T-helper 1 cell treated with Interleukin-12 subunit alpha and Interleukin-12 subunit beta and Interleukin-4 antibody, amounts not matched to agents 30 μg/mL and 1 μg/mL, for 36 hours (primary cell): ENCODE measurements at regions not wholly inside any gene's neighbourhood (a gene's known extent, or its start where the extent isn't known, plus 50 kb on each side); places are given as distances from the start of the nearest gene placed in this dataset.
"Not testable (repeated sequence)": the region's sequence is repeated elsewhere in the genome, so short reads cannot be mapped to it uniquely, and the experiment has no call there.

ENCODE experiments used
- H3K27ac Mint-ChIP-seq: one replicate; pipeline ENCODE4 v1.8.0; 2021; ENCODE audit warnings: mild to moderate bottlenecking, mixed read lengths
- H3K27me3 Mint-ChIP-seq: one replicate; pipeline ENCODE4 v1.8.0; 2021; ENCODE audit warnings: low read depth, mixed read lengths
- H3K36me3 Mint-ChIP-seq: one replicate; pipeline ENCODE4 v1.8.0; 2021; ENCODE audit warnings: low read depth, mixed read lengths
- H3K4me1 Mint-ChIP-seq: one replicate; pipeline ENCODE4 v1.8.0; 2021; ENCODE audit warnings: low read depth, mixed read lengths
- H3K4me3 Mint-ChIP-seq: one replicate; pipeline ENCODE4 v1.8.0; 2021; ENCODE audit warnings: mild to moderate bottlenecking, moderate library complexity, mixed read lengths
- H3K9me3 Mint-ChIP-seq: one replicate; pipeline ENCODE4 v1.8.0; 2021; ENCODE audit warnings: mixed read lengths

DNA sequence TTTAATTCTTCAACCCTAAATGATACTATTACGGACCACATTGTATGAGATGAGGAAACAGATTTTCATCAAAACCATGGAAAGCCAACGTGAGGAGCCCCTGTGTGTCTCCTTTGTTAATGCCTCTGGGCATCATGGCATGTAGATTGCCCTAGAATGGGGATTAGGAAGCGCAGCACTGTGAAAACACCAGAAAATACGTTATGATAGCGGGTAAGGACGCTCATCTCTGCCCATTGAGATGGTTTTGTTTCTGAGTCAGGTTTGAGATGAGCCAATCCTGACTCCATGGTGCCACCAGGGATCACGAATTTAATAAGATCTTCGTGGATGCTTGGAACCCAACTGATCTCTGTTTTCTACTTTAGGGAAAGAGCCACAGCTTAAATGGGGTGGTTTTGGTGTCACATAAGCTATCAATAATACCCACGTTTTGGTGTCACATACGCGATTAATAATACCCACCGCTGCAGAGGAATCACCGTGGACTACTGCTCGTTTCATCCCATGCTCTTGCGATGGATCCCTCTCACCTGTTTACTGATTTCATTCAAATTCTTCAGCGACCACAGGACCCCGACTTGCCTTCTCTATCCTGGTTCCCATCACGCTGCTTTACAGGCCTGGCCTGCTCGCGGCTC is 137.3 kb downstream of the FOXD4L6 start:
- not testable (repeated sequence) for H3K27ac Mint-ChIP-seq, H3K4me3 Mint-ChIP-seq, H3K9me3 Mint-ChIP-seq, H3K27me3 Mint-ChIP-seq
- H3K4me1 Mint-ChIP-seq: peaks cover 20% of the 10 kb centered on the region
- H3K36me3 Mint-ChIP-seq: peaks cover 21% of the 10 kb centered on the region

DNA sequence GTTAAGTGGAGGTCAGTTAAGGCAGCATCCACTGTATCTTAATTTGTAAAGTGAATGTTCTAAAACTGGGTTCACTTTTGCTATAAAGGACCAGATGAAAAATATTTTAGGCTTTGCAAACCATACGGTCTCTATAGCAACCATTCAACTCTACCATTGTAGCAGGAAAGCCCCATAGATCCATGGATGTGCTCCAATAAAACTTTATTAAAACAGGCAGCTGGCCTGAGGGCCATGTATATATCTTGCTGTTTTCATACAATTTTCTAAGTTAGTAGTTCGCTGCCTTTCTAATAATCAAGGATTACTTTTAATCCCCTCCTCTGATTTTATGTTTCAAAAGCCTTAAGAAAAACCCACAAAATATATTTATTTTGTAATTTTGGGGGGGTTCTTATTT is 142.1 kb downstream of the FOXD4L6 start:
- H3K36me3 Mint-ChIP-seq, H3K27me3 Mint-ChIP-seq, H3K4me1 Mint-ChIP-seq: not testable (repeated sequence)

DNA sequence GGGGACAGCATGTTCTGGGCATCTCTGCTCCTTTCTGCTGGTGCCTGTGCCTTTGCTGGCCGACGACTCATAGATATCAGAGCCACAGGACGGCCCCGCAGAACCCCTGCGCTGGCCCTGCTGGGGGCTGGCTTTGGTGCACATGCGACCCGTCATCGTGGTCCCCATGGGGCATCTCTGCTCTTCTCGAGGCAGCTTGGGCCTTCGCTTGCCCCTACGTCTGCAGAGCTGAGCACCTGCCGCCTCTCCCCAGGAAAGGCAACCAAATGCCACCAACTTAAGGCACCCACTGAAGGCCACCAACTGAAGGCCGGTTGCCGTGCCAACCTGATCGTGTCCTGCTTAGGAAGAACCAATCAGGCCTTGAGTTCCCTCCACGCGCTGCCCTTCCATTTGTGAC is 153.1 kb downstream of the FOXD4L6 start:
- not testable (repeated sequence) for H3K36me3 Mint-ChIP-seq, H3K27me3 Mint-ChIP-seq, H3K9me3 Mint-ChIP-seq, H3K27ac Mint-ChIP-seq, H3K4me1 Mint-ChIP-seq, H3K4me3 Mint-ChIP-seq

More for the DNA sequence above, 142.1 kb downstream of the FOXD4L6 start:
- H3K4me3 Mint-ChIP-seq, H3K27ac Mint-ChIP-seq, H3K9me3 Mint-ChIP-seq: not testable (repeated sequence)

DNA sequence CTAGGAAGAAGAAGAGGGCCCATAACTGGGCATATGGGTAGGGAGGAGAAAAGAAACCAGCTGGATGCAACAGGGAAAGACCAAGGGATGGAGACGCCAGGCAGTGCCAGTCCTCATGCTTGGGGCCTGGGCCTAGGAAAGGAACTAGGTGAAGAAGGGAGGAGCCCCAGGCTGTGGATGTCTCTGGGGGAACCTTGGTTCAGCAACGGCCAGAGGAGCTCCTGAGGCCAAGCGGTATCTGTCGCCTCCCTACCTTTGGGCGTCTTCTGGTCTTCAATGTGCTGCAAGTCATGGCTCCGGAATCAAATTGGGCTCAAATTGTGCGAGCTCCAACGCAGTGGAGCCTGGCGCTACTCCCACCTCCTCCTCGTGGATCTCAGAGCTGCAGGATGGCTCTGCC is 153.6 kb downstream of the FOXD4L6 start:
- not testable (repeated sequence) for H3K4me3 Mint-ChIP-seq, H3K27ac Mint-ChIP-seq, H3K27me3 Mint-ChIP-seq, H3K9me3 Mint-ChIP-seq, H3K4me1 Mint-ChIP-seq, H3K36me3 Mint-ChIP-seq

DNA sequence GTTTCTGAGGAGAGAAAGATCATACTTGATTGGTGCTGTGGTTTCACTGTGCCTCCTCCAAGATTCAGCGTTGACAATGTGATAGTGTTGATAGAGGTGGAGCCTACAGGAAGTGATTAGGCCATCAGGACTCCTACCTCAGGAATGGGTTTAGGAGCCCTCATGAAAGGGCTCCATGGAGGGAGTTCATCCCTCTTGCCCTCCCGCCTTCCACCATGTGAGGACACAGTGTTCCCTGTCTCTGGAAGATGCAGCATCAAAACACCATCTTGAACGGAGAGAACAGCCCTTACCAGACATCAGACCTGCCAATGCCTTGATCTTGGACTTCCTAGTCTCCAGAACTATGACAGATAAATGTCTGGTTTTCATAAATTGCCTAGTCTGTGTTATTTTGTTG is 156.7 kb downstream of the FOXD4L6 start:
- not testable (repeated sequence) for H3K4me1 Mint-ChIP-seq, H3K36me3 Mint-ChIP-seq, H3K4me3 Mint-ChIP-seq

DNA sequence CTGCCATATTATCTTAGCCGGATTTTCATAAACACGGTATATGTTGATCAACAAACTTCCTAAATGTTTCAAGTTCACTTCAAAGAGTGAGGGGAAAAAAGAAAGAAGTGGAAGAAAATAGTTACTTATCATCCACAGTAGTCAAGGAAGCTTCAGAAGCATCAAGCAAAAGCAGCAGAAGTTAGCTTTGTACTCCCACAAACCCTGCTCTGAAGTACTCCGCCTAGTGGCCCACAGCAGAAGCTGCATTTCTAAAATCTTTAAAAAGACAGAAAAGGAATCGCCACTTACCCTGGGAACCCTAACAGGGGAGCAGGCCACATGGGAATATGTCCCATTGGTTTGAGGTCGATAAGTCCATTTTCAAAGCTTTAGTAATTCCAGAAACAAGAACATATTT is 158.1 kb downstream of the FOXD4L6 start:
- H3K36me3 Mint-ChIP-seq, H3K9me3 Mint-ChIP-seq, H3K4me3 Mint-ChIP-seq, H3K27ac Mint-ChIP-seq, H3K27me3 Mint-ChIP-seq, H3K4me1 Mint-ChIP-seq: not testable (repeated sequence)

More for the DNA sequence above, 156.7 kb downstream of the FOXD4L6 start:
- H3K27ac Mint-ChIP-seq, H3K27me3 Mint-ChIP-seq, H3K9me3 Mint-ChIP-seq: not testable (repeated sequence)

DNA sequence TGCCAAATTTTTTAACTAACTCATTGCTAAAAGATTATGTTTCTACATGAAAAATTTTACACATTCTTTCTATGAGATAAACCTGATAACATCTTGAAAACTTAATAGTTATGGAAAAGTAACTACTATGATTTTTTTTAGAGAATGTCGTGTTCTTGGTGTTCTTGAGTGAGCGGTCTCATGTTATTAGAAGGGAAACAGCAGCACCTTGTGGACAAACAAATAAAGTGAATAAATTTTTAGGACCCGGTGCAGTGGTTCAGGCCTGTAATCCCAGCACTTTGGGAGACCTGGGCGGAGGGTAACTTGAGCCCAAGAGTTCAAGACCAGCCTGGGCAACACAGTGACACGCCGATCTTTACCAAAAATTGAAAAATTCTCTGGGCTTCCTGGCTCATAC is 166.0 kb downstream of the FOXD4L6 start:
- not testable (repeated sequence) for H3K27me3 Mint-ChIP-seq, H3K27ac Mint-ChIP-seq

DNA sequence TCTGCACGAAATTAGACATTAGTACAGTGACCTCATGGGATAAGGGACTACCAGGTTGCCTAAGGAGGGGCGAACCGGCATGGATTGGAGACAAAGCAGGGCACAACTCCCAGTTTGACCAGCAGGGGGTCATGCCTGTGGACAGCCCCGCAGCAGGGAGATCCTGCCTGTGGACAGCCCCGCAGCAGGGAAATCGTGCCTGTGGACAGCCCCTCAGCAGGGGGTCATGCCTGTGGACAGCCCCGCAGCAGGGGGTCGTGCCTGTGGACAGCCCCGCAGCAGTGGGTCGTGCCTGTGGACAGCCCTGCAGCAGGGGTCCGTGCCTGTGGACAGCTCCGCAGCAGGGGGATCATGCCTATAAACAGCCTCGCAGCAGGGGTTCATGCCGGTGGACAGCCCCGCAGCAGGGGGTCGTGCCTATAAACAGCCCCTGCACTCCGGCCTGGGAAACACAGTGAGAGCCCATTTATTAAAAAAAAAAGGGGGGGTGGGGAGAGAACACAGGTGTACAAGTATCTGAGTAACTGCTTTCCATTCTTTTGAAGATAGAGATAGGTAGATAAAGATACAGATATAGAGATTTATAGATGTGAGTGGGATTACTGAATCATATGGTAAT is 176.5 kb downstream of the FOXD4L6 start:
- H3K4me3 Mint-ChIP-seq, H3K9me3 Mint-ChIP-seq, H3K27me3 Mint-ChIP-seq, H3K36me3 Mint-ChIP-seq, H3K4me1 Mint-ChIP-seq, H3K27ac Mint-ChIP-seq: not testable (repeated sequence)

More for the DNA sequence above, 166.0 kb downstream of the FOXD4L6 start:
- not testable (repeated sequence) for H3K4me1 Mint-ChIP-seq, H3K9me3 Mint-ChIP-seq, H3K4me3 Mint-ChIP-seq, H3K36me3 Mint-ChIP-seq

DNA sequence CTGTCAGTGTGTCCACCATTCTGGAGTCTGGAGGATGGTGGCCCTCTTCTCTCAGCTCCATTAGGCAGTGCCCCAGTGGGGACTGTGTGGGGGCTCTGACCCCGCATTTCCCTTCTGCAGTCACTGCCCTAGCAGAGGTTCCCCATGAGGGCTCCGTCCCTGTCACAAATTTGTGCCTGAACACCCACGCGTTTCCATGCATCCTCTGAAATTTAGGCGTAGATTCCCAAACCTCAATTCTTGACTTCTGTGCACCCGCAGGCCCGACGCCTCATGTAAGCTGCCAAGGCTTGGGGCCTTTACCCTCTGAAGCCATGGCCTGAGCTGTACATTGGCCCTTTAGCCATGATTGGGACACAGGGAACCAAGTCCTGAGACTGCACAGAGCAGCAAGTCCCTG is 182.3 kb downstream of the FOXD4L6 start:
- H3K27me3 Mint-ChIP-seq, H3K36me3 Mint-ChIP-seq, H3K4me1 Mint-ChIP-seq, H3K4me3 Mint-ChIP-seq, H3K27ac Mint-ChIP-seq, H3K9me3 Mint-ChIP-seq: not testable (repeated sequence)

DNA sequence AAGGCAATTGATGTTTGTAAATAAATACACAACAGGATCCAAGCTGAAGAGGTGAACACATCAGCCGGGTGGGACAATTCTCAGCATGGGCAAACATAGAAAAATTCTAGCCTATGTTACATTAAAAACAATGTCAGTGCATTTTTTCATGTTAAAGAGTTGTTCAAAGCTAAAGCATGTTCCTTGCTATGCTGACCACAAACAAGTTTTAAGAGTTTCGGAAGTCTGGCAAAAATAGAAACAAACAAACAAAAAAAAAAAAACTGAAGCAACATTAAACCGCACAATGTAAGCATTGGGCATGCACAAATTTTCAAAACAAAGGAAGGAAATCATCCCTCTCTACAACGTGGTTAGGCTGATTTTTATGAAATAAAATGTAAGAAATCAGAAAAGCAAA is 185.8 kb downstream of the FOXD4L6 start:
- not testable (repeated sequence) for H3K9me3 Mint-ChIP-seq, H3K27ac Mint-ChIP-seq, H3K4me3 Mint-ChIP-seq, H3K4me1 Mint-ChIP-seq, H3K27me3 Mint-ChIP-seq, H3K36me3 Mint-ChIP-seq

DNA sequence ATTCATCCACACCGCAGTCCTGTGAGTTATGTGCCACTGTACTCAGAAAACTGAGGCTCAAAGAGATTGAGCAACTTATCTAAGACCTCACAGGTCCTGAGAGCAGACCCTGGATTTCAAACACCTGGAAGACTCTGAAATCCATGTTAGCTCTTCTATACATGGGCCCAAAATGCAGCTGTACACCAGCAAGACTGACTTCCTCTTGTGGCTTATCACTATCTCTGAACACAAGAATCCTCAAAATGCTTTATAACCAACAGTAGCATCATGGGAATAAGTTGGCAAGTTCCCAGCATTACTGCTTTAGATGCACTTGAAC is 188.6 kb downstream of the FOXD4L6 start:
- H3K9me3 Mint-ChIP-seq, H3K4me1 Mint-ChIP-seq, H3K4me3 Mint-ChIP-seq, H3K36me3 Mint-ChIP-seq, H3K27ac Mint-ChIP-seq, H3K27me3 Mint-ChIP-seq: not testable (repeated sequence)

DNA sequence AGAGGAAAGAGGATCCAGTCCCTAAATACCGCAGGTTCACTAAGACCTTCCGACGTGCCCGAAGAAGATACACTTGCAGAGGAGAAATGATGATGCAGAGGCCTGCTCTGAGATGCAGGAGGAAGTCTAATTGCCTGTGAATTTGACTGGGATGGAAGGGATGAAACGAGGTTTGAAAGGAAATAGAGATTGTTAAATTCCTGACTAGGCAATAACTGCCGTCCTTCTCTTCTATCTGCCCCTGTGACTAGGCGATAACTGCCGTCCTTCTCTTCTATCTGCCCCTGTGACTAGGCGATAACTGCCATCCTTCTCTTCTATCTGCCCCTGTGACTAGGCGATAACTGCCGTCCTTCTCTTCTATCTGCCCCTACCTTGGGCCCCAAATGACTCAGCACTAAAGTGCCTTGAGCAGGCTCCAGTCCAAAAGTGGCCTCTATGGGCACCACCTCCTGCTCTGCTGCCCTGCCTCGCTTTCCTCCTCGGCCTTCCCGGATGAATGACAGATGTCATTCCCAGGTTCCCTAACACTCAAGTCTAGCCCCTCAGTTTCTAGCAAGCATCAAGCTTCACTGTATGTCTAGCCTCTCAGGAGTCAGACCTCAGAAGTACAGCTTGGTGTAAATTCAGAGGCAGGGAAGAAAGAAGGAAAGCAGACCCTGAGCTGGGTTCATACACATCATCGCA is 189.1 kb downstream of the FOXD4L6 start:
- not testable (repeated sequence) for H3K36me3 Mint-ChIP-seq, H3K9me3 Mint-ChIP-seq, H3K27me3 Mint-ChIP-seq, H3K27ac Mint-ChIP-seq, H3K4me3 Mint-ChIP-seq, H3K4me1 Mint-ChIP-seq

DNA sequence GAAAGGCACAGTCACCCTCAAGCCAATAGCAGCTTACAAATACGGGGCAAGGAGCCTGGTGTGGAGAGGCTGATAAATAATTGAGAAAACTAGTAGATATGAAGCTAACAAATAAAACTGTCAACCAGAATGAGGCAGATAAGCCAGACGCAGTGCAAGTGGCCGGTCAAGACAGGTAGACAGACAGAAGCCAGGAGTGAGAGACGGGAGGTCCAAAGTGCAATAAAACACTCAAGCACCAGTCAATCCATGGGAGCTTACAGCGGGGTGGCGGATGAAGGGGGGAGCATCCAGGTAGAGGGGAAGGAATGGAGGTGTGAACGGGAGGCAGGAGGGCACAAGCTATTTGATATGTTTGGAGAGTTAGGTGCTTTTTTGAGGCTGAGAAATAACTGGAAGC is 193.1 kb downstream of the FOXD4L6 start:
- Mint-ChIP-seq H3K27ac (no peak overlapping the region), H3K36me3 (no peaks in the 10 kb centered on the region), H3K27me3 (no peaks in the 10 kb centered on the region), H3K4me3 (no peak overlapping the region), H3K4me1 (no peaks in the 10 kb centered on the region), H3K9me3 (peaks cover 28% of the 10 kb centered on the region)

DNA sequence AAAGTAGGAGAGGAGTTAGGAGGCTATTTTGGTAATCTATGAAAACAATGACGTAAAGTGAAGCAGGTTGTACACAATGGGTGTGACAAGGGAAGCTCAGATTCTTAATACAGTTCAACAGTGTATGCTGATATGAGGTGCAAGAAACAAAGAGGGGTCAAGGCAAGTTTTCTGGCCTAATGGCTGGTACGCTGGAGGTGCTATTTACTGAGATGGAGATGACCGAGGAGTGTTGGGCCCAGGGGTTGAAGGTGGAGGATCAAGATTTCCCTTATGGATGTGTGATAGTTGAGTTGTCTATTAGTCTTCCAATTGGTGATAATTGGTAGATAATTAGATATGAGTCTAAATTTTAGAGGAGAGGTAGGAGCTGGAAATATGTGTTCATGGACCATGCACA is 194.0 kb downstream of the FOXD4L6 start:
- H3K4me3 Mint-ChIP-seq, H3K36me3 Mint-ChIP-seq, H3K4me1 Mint-ChIP-seq, H3K27me3 Mint-ChIP-seq, H3K27ac Mint-ChIP-seq: not testable (repeated sequence)
- H3K9me3 Mint-ChIP-seq: peaks cover 27% of the 10 kb centered on the region

DNA sequence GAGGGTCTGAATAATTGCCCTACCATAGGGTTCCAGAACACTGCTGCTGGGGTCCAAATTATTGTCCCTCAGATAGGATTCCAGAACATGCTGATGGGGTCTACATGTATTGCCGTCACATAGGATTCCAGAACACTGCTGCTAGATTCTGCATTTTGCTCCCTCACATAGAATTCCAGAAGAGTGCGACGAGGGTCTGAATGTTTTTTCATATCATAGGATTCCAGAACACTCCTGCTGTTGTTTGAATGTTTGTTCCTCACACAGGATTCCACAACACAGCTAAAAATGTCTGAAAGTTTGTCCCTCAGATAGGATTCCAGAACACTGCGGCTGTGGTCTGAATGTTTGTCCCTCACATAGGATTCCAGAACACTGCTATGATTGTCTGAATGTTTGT is 198.1 kb downstream of the FOXD4L6 start:
- peaks cover 60% of the 10 kb centered on the region for H3K9me3 Mint-ChIP-seq
- not testable (repeated sequence) for H3K4me3 Mint-ChIP-seq, H3K4me1 Mint-ChIP-seq, H3K27ac Mint-ChIP-seq, H3K27me3 Mint-ChIP-seq, H3K36me3 Mint-ChIP-seq

DNA sequence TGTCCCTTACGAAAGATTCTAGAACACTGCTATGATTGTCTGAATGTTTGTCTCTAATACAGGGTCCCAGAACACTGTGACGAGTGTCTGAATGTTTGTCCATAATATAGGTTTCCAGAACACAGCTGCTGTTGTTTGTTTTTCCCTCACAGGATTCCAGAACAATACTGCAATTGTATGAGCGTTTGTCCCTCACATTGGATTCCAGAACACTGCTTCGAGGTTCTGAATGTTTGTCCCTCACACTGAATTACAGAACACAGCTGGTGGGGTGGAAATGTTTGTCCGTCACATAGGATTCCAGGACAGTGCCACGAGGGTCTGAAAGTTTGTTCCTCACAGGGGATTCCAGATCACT is 199.0 kb downstream of the FOXD4L6 start:
- not testable (repeated sequence) for H3K36me3 Mint-ChIP-seq, H3K27ac Mint-ChIP-seq, H3K4me3 Mint-ChIP-seq, H3K27me3 Mint-ChIP-seq, H3K4me1 Mint-ChIP-seq
- peaks cover 70% of the 10 kb centered on the region for H3K9me3 Mint-ChIP-seq
